ENCODE measurements at regions not wholly inside any gene's neighbourhood (a gene's known extent, or its start where the extent isn't known, plus 50 kb on each side); places are given as distances from the start of the nearest gene placed in this dataset.

DNA sequence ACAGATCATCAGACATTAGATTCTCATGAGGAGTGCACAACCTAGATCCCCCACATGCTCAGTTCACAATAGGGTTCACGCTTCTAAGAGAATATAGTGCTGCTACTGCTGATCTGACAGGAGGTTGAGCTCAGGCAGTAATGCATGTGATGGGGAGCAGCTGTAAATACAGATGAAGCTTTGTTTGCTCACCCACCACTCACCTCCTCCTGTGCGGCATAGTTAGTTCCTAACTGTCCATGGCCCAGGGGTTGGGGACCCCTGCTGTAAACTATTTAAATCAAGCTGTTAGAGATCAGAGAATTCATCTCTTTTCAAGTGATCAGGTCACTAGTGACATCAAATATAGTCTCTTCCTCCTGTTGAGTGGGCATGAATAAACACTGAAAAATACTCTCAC is 88.8 kb upstream of the ACVR2A start:
- no peak for DNase-seq (ENCODE audit: low read depth)
- H3K4me3 ChIP-seq (ENCODE audit: low read length), result no peak overlapping the region
- TF ChIP-seq, protein P1, sequence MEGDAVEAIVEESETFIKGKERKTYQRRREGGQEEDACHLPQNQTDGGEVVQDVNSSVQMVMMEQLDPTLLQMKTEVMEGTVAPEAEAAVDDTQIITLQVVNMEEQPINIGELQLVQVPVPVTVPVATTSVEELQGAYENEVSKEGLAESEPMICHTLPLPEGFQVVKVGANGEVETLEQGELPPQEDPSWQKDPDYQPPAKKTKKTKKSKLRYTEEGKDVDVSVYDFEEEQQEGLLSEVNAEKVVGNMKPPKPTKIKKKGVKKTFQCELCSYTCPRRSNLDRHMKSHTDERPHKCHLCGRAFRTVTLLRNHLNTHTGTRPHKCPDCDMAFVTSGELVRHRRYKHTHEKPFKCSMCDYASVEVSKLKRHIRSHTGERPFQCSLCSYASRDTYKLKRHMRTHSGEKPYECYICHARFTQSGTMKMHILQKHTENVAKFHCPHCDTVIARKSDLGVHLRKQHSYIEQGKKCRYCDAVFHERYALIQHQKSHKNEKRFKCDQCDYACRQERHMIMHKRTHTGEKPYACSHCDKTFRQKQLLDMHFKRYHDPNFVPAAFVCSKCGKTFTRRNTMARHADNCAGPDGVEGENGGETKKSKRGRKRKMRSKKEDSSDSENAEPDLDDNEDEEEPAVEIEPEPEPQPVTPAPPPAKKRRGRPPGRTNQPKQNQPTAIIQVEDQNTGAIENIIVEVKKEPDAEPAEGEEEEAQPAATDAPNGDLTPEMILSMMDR (conservative IDR thresholded peaks at IDR 0.05; ENCODE audit: low read length), result no peak

DNA sequence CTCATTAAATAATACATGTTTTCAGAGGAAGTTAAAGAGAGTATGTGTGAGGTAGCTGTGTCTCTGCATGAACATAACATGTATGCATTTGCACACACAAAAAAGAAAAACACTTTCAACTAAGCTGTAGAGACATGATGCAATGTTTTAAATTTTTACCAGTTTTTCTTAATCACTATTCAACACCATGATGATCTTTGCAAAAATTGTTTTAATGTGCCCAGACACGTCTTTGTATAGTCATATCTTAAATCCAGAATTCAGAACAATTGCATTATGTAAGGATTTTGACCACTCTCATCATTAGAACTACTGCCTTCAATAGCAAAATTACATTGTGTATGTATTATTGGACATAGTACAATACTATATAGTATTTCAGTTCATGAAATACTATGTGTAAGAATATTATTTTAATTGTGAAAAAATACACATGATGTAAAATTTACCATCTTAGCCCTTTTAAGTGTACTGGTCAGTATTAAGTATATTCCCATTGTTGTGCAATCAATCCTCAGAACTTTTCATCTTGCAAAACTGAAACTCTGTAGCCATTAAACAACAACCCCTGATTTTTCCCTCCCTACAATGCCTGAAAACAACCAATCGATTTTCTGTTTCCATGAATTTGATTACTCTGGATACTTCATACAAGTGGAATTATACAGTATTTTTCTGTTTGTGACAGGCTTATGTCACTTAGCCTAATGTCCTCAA is 104.5 kb upstream of the ACVR2A start:
- no peak overlapping the region for H3K4me3 ChIP-seq (ENCODE audit: low read length)
- no peak for DNase-seq (ENCODE audit: low read depth)
- TF ChIP-seq, protein P1 (conservative IDR thresholded peaks at IDR 0.05; ENCODE audit: low read length), result no peak

GRCh38 chr2:147739508-147739907 is 105.3 kb upstream of the ACVR2A start:
- TF ChIP-seq, protein P1 (conservative IDR thresholded peaks at IDR 0.05; ENCODE audit: low read length), result no peak
- H3K4me3 ChIP-seq (ENCODE audit: low read length), result no peak overlapping the region
- DNase-seq (ENCODE audit: low read depth), result no peak

DNA sequence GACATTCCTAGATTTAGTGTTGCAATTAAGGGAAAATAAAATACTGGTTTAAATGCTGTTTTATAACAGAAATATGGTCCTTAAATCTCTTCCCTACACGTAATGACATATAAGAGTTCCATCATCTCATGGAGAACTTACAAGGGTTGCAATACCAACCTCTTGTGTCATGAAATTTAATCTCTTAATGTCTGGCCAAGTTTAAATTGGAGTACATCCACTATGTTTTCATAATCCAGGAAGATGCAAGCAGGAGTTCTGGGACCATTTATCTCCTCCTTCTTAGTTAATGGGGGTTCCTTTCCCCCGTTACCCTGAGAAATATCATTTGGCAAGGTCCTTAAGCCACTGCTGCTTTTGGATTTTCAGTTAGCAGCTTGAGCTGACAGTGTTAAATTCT is 126.0 kb upstream of the ACVR2A start:
- no peak overlapping the region for H3K4me3 ChIP-seq (ENCODE audit: low read length)
- peak; percentile 29 for DNase-seq (ENCODE audit: low read depth)
- TF ChIP-seq, protein P1 (conservative IDR thresholded peaks at IDR 0.05; ENCODE audit: low read length), result no peak

GRCh38 chr2:147716906-147717305 is 127.9 kb upstream of the ACVR2A start:
- no peak for DNase-seq (ENCODE audit: low read depth)
- H3K4me3 ChIP-seq (ENCODE audit: low read length), result no peak overlapping the region
- TF ChIP-seq, protein P1 (conservative IDR thresholded peaks at IDR 0.05; ENCODE audit: low read length), result no peak

DNA sequence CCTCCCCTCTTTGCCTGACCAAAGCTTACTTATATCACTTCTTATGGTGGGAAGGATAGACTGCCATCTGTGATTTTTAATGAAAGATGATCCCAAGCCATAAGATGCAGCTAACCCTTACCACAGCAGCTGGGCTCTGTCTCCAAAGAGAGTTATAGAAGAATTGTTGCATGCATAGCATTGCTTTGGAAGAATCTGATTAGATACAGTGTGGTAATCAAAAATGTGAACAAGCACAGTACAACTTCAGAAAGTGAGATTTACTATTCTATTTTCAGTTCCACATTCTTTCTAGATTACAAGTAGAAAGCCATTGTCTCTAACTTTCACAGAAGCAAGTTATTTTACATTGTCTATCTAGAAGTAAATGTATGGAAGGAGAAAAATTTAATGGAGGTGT is 129.0 kb upstream of the ACVR2A start:
- DNase-seq (ENCODE audit: low read depth), result peak; percentile 63
- no peak overlapping the region for H3K4me3 ChIP-seq (ENCODE audit: low read length)
- TF ChIP-seq, protein P1 (conservative IDR thresholded peaks at IDR 0.05; ENCODE audit: low read length), result no peak

GRCh38 chr2:147714582-147714981 is 130.2 kb upstream of the ACVR2A start:
- TF ChIP-seq, protein P1 (conservative IDR thresholded peaks at IDR 0.05; ENCODE audit: low read length), result no peak

More at GRCh38 chr2:147714582-147714981, 130.2 kb upstream of the ACVR2A start:
- peak; percentile 29 for DNase-seq (ENCODE audit: low read depth)
- no peak overlapping the region for H3K4me3 ChIP-seq (ENCODE audit: low read length)
